HG03439 (cell line): ENCODE measurements at regions not wholly inside any gene's neighbourhood (a gene's known extent, or its start where the extent isn't known, plus 50 kb on each side); places are given as distances from the start of the nearest gene placed in this dataset.

Experiments used
- ATAC-seq: cut with Tn5 transposase; IDR thresholded peaks from one replicate; pipeline ENCODE4 v1.9.1; 2021; ENCODE audit warnings: mild to moderate bottlenecking, moderate library complexity; ENCODE audit not compliant: unreplicated experiment

GRCh38 chr2:204223544-204223943 lies 287.0 kb downstream of the ICOS start:
- no peak for ATAC-seq

- no peak for ATAC-seq
Observed at GRCh38 chr2:204225671-204226073, 289.1 kb downstream of the ICOS start.

GRCh38 chr2:204226305-204226880 lies 289.8 kb downstream of the ICOS start:
- ATAC-seq, result no peak

GRCh38 chr2:204228169-204228886 lies 291.8 kb downstream of the ICOS start:
- ATAC-seq, result no peak

GRCh38 chr2:204234248-204234647 lies 297.7 kb downstream of the ICOS start:
- ATAC-seq, result no peak

- no peak for ATAC-seq
Observed at GRCh38 chr2:204234879-204235278, 298.3 kb downstream of the ICOS start.

- ATAC-seq, result no peak
Observed at GRCh38 chr2:204237416-204237815, 300.9 kb downstream of the ICOS start.

- no peak for ATAC-seq
Observed at GRCh38 chr2:204239411-204240165, 303.0 kb downstream of the ICOS start.

- no peak for ATAC-seq
Observed at GRCh38 chr2:204240961-204241360, 304.3 kb upstream of the PARD3B start.

- no peak for ATAC-seq
Observed at GRCh38 chr2:204249437-204249836, 295.8 kb upstream of the PARD3B start.

GRCh38 chr2:204250692-204251091 lies 294.6 kb upstream of the PARD3B start:
- no peak for ATAC-seq

- ATAC-seq, result no peak
Observed at GRCh38 chr2:204251158-204251997, 293.9 kb upstream of the PARD3B start.

- ATAC-seq, result no peak
Observed at GRCh38 chr2:204251998-204252376, 293.3 kb upstream of the PARD3B start.

GRCh38 chr2:204255071-204255470 lies 290.2 kb upstream of the PARD3B start:
- no peak for ATAC-seq

GRCh38 chr2:204255526-204255925 lies 289.7 kb upstream of the PARD3B start:
- no peak for ATAC-seq

- no peak for ATAC-seq
Observed at GRCh38 chr2:204257781-204258180, 287.5 kb upstream of the PARD3B start.

- no peak for ATAC-seq
Observed at GRCh38 chr2:204258890-204259289, 286.4 kb upstream of the PARD3B start.

GRCh38 chr2:204260162-204260877 lies 285.0 kb upstream of the PARD3B start:
- no peak for ATAC-seq

GRCh38 chr2:204260901-204261300 lies 284.4 kb upstream of the PARD3B start:
- no peak for ATAC-seq

GRCh38 chr2:204261846-204262245 lies 283.4 kb upstream of the PARD3B start:
- no peak for ATAC-seq
